H9 (cell line): ENCODE measurements at regions not wholly inside any gene's neighbourhood (a gene's known extent, or its start where the extent isn't known, plus 50 kb on each side); places are given as distances from the start of the nearest gene placed in this dataset.

Experiments
- DNase-seq: peaks from one replicate; pipeline ENCODE4 v3.0.0-alpha.2; 2017
- H2AFZ ChIP-seq: one replicate; pipeline ENCODE4 v1.6.1; 2013; ENCODE audit warnings: mild to moderate bottlenecking, low read length, control low read depth, moderate library complexity
- H2AK5ac ChIP-seq: 2 replicates; pipeline ENCODE4 v1.6.1; 2013; ENCODE audit warnings: low read length, control low read depth, mixed read lengths; ENCODE audit not compliant: insufficient read length
- H2BK120ac ChIP-seq: one replicate; pipeline ENCODE4 v1.6.1; 2013; ENCODE audit warnings: low read depth, mild to moderate bottlenecking, low read length, control low read depth, inconsistent platforms; ENCODE audit not compliant: poor library complexity, severe bottlenecking
- H2BK12ac ChIP-seq: 2 replicates; pipeline ENCODE4 v1.6.1; 2013; ENCODE audit warnings: low read length, control low read depth, mixed read lengths, low read depth; ENCODE audit not compliant: insufficient read length
- H2BK15ac ChIP-seq: 2 replicates; pipeline ENCODE4 v1.6.1; 2013; ENCODE audit warnings: low read depth, low read length, control low read depth
- H2BK20ac ChIP-seq: one replicate; pipeline ENCODE4 v1.6.1; 2013; ENCODE audit warnings: low read depth, mild to moderate bottlenecking, low read length, control low read depth, inconsistent platforms; ENCODE audit not compliant: poor library complexity, severe bottlenecking
- H2BK5ac ChIP-seq: 2 replicates; pipeline ENCODE4 v1.6.1; 2013; ENCODE audit warnings: low read length, control low read depth, mixed read lengths; ENCODE audit not compliant: insufficient read length
- H3K14ac ChIP-seq: 2 replicates; pipeline ENCODE4 v1.6.1; 2013; ENCODE audit warnings: low read length, control low read depth; ENCODE audit not compliant: insufficient read depth
- H3K18ac ChIP-seq: 2 replicates; pipeline ENCODE4 v1.6.1; 2013; ENCODE audit warnings: low read depth, mild to moderate bottlenecking, mixed read lengths, low read length, control low read depth; ENCODE audit not compliant: insufficient read length
- H3K23ac ChIP-seq: 2 replicates; pipeline ENCODE4 v1.6.1; 2013; ENCODE audit warnings: low read length, control low read depth, mixed read lengths, low read depth; ENCODE audit not compliant: insufficient read length
- H3K23me2 ChIP-seq: 2 replicates; pipeline ENCODE4 v1.6.1; 2013; ENCODE audit warnings: low read depth, mild to moderate bottlenecking, mixed read lengths, low read length, control low read depth; ENCODE audit not compliant: insufficient read length, poor library complexity, severe bottlenecking
- H3K27ac ChIP-seq: 2 replicates; pipeline ENCODE4 v1.5.1; 2013; ENCODE audit warnings: low read length, control low read depth, mixed read lengths, low read depth; ENCODE audit not compliant: insufficient read length
- H3K27me3 ChIP-seq: 2 replicates; pipeline ENCODE4 v1.6.1; 2013; ENCODE audit warnings: low read length, control low read depth, inconsistent platforms; ENCODE audit not compliant: insufficient read depth
- H3K4ac ChIP-seq: 2 replicates; pipeline ENCODE4 v1.6.1; 2013; ENCODE audit warnings: low read depth, mild to moderate bottlenecking, control low read depth, inconsistent platforms, low read length, moderate library complexity
- H3K4me1 ChIP-seq: 2 replicates; pipeline ENCODE4 v1.6.1; 2013; ENCODE audit warnings: low read length, control low read depth, inconsistent platforms; ENCODE audit not compliant: insufficient read depth
- H3K4me2 ChIP-seq: 2 replicates; pipeline ENCODE4 v1.6.1; 2013; ENCODE audit warnings: low read length, control low read depth, mixed read lengths; ENCODE audit not compliant: insufficient read length, insufficient read depth
- H3K56ac ChIP-seq: 2 replicates; pipeline ENCODE4 v1.6.1; 2013; ENCODE audit warnings: low read depth, mild to moderate bottlenecking, mixed read lengths, low read length, control low read depth; ENCODE audit not compliant: insufficient read length
- H3K79me1 ChIP-seq: 2 replicates; pipeline ENCODE4 v1.6.1; 2013; ENCODE audit warnings: low read depth, mild to moderate bottlenecking, moderate library complexity, low read length, control low read depth, inconsistent platforms; ENCODE audit not compliant: insufficient read depth, poor library complexity, severe bottlenecking
- H3K79me2 ChIP-seq: 2 replicates; pipeline ENCODE4 v1.6.1; 2013; ENCODE audit warnings: low read length, control low read depth, inconsistent platforms; ENCODE audit not compliant: insufficient read depth
- H3K9ac ChIP-seq: 2 replicates; pipeline ENCODE4 v1.6.1; 2013; ENCODE audit warnings: low read length, control low read depth, mixed read lengths; ENCODE audit not compliant: insufficient read length; ENCODE audit errors: extremely low read depth
- H3K9me3 ChIP-seq: one replicate; pipeline ENCODE4 v1.6.1; 2013; ENCODE audit warnings: low read depth, low read length, inconsistent platforms; ENCODE audit not compliant: control insufficient read depth
- H3T11ph ChIP-seq: one replicate; pipeline ENCODE4 v1.6.1; 2013; ENCODE audit warnings: mild to moderate bottlenecking, low read length, control low read depth, inconsistent platforms
- H4K20me1 ChIP-seq: one replicate; pipeline ENCODE4 v1.6.1; 2013; ENCODE audit not compliant: control insufficient read depth, insufficient read length, insufficient read depth
- H4K5ac ChIP-seq: 2 replicates; pipeline ENCODE4 v1.6.1; 2013; ENCODE audit warnings: low read depth, mild to moderate bottlenecking, mixed read lengths, low read length, control low read depth; ENCODE audit not compliant: insufficient read length
- H4K8ac ChIP-seq: replicated peaks from 2 replicates; pipeline ENCODE4 v1.6.1; 2013; ENCODE audit warnings: low read length, control low read depth, mixed read lengths, low read depth; ENCODE audit not compliant: insufficient read length
- H4K91ac ChIP-seq: 2 replicates; pipeline ENCODE4 v1.6.1; 2013; ENCODE audit warnings: low read depth, mild to moderate bottlenecking, moderate library complexity, mixed read lengths, low read length, control low read depth; ENCODE audit not compliant: insufficient read length
- H3K27ac Mint-ChIP-seq, 3 experiments: 2 replicates in 2 of 3; 3 replicates in 1 of 3; pipeline ENCODE4 v1.8.0; 2020 to 2021; ENCODE audit warnings: mixed read lengths in 3 of 3, mild to moderate bottlenecking in 1 of 3, moderate library complexity in 1 of 3
- H3K27me3 Mint-ChIP-seq: 2 replicates; pipeline ENCODE4 v1.8.0; 2021; ENCODE audit warnings: low read depth, mild to moderate bottlenecking, moderate library complexity, mixed read lengths
- H3K36me3 Mint-ChIP-seq, 3 experiments: 2 replicates in 2 of 3; 3 replicates in 1 of 3; pipeline ENCODE4 v1.8.0; 2020 to 2021; ENCODE audit warnings: low read depth in 3 of 3, mixed read lengths in 3 of 3; ENCODE audit not compliant: insufficient read depth in 1 of 3
- H3K4me1 Mint-ChIP-seq, 2 experiments: 2 replicates each; pipeline ENCODE4 v1.8.0; 2020; ENCODE audit warnings: mixed read lengths in 2 of 2
- H3K4me3 Mint-ChIP-seq, 2 experiments: 2 replicates in 1 of 2; 3 replicates in 1 of 2; pipeline ENCODE4 v1.8.0; 2020 to 2021; ENCODE audit warnings: mild to moderate bottlenecking in 2 of 2, mixed read lengths in 2 of 2, moderate library complexity in 1 of 2
- H3K9me3 Mint-ChIP-seq, 2 experiments: 2 replicates in 1 of 2; 3 replicates in 1 of 2; pipeline ENCODE4 v1.8.0; 2020; ENCODE audit warnings: mild to moderate bottlenecking in 2 of 2, mixed read lengths in 2 of 2, moderate library complexity in 1 of 2
- CTCF ChIP-seq: fragments of 200-600 bp; sonication (generic); conservative IDR thresholded peaks from 3 replicates; pipeline ENCODE4 v1.8.0; 2021; ENCODE audit warnings: antibody characterized with exemption, mild to moderate bottlenecking
- WGBS: extraction: QIAGEN DNeasy Blood & Tissue Kit; methylation state at CpG from one replicate; pipeline ENCODE4 v1.1.7; 2013; ENCODE audit warnings: missing lambda C conversion rate, low lambda C conversion rate, mixed read lengths; ENCODE audit not compliant: insufficient read length; ENCODE audit errors: extremely low coverage; 5-methylcytosine and 5-hydroxymethylcytosine counted together

GRCh38 chr13:83538636-83539035, 343.6 kb downstream of the SLITRK1 start:
- Histone ChIP-seq H3K27me3 (no peaks in the 10 kb centered on the region), H2BK15ac (no peak overlapping the region), H3K79me1 (no peaks in the 10 kb centered on the region), H2BK5ac (no peak overlapping the region), H4K5ac (no peak overlapping the region), H3K14ac (no peak overlapping the region), H3K9ac (no peak overlapping the region), H3K4me1 (no peaks in the 10 kb centered on the region), H2BK20ac (no peak overlapping the region), H3K27ac (no peak overlapping the region), H3K9me3 (no peaks in the 10 kb centered on the region), H3K56ac (no peak overlapping the region), H3K18ac (no peak overlapping the region), H2AK5ac (no peak overlapping the region), H2AFZ (no peak overlapping the region), H2BK12ac (no peak overlapping the region), H3K4ac (no peak overlapping the region), H3T11ph (no peak overlapping the region), H3K79me2 (no peaks in the 10 kb centered on the region), H4K20me1 (no peaks in the 10 kb centered on the region), H3K23me2 (no peaks in the 10 kb centered on the region), H2BK120ac (no peak overlapping the region), H3K23ac (no peak overlapping the region), H3K4me2 (no peak overlapping the region), H4K91ac (no peak overlapping the region), H4K8ac (no peak overlapping the region)
- WGBS = no CpG with 5 or more reads among the region's 2 CpGs
- Mint-ChIP-seq H3K9me3 (peaks cover 5 to 6% of the 10 kb centered on the region in 2 experiments), H3K27me3 (no peaks in the 10 kb centered on the region), H3K4me1 (no peaks in the 10 kb centered on the region), H3K36me3 (peaks cover 0 to 10% (median 6%) of the 10 kb centered on the region in 3 experiments; a peak in 5 of 7 replicates), H3K4me3 (no peak overlapping the region), H3K27ac (no peak overlapping the region)
- no peak for DNase-seq
- TF ChIP-seq CTCF = no peak
